CD14-positive monocyte (primary cell): ENCODE measurements at regions not wholly inside any gene's neighbourhood (a gene's known extent, or its start where the extent isn't known, plus 50 kb on each side); places are given as distances from the start of the nearest gene placed in this dataset.

Source experiments
- DNase-seq, 3 donors: peaks; one replicate each; pipeline ENCODE4 v3.0.0-alpha.2; 2011 to 2022
- H2AFZ ChIP-seq: 2 replicates; pipeline ENCODE4 v1.6.0; 2012; ENCODE audit warnings: mild to moderate bottlenecking, low read depth, low read length, inconsistent platforms; ENCODE audit not compliant: insufficient read depth, poor library complexity, severe bottlenecking
- H3K27ac ChIP-seq, 2 donors: 1 replicate in 1 of 2; 2 replicates in 1 of 2; pipeline ENCODE4 v1.5.1; 2012 to 2013; ENCODE audit warnings: low read length in 2 of 2, control low read depth in 1 of 2, inconsistent platforms in 1 of 2, low read depth in 1 of 2, mild to moderate bottlenecking in 1 of 2
- H3K27me3 ChIP-seq, 2 donors: one replicate each; pipeline versions ENCODE4 v1.6.0 to v1.6.1; 2011 to 2013; ENCODE audit warnings: low read length in 2 of 2; ENCODE audit not compliant: control insufficient read depth in 2 of 2, insufficient read depth in 2 of 2
- H3K36me3 ChIP-seq, 2 donors: replicated peaks in 1 of 2; 1 replicate in 1 of 2; 2 replicates in 1 of 2; pipeline versions ENCODE4 v1.5.1 to v1.6.1; 2012 to 2013; ENCODE audit warnings: low read length in 2 of 2, control low read depth in 1 of 2, inconsistent platforms in 1 of 2, mild to moderate bottlenecking in 1 of 2; ENCODE audit not compliant: insufficient read depth in 2 of 2, control insufficient read depth in 1 of 2
- H3K4me1 ChIP-seq, 2 donors: 1 replicate in 1 of 2; 2 replicates in 1 of 2; pipeline versions ENCODE4 v1.5.1 to v1.6.1; 2012 to 2013; ENCODE audit warnings: low read length in 2 of 2, control low read depth in 1 of 2, inconsistent platforms in 1 of 2, mild to moderate bottlenecking in 1 of 2, moderate library complexity in 1 of 2; ENCODE audit not compliant: insufficient read depth in 2 of 2, control insufficient read depth in 1 of 2
- H3K4me2 ChIP-seq: replicated peaks from 2 replicates; pipeline ENCODE3; 2012; ENCODE audit warnings: low read length, moderate library complexity, mild to moderate bottlenecking; ENCODE audit not compliant: poor library complexity, severe bottlenecking; ENCODE audit errors: extremely low read depth
- H3K4me3 ChIP-seq, 3 experiments: fragments of 200-600 bp in 1 of 3; sonication (generic) in 1 of 3; replicated peaks in 1 of 3; 1 replicate in 2 of 3; 2 replicates in 1 of 3; pipeline ENCODE4 v1.5.1; 2011 to 2013; ENCODE audit warnings: low read length in 3 of 3, mild to moderate bottlenecking in 3 of 3, control low read depth in 2 of 3, low read depth in 2 of 3, inconsistent platforms in 1 of 3, moderate library complexity in 1 of 3
- H3K79me2 ChIP-seq: 2 replicates; pipeline ENCODE4 v1.6.0; 2012; ENCODE audit warnings: mild to moderate bottlenecking, control low read depth, inconsistent platforms, low read length, moderate library complexity; ENCODE audit not compliant: insufficient read depth
- H3K9ac ChIP-seq: 2 replicates; pipeline ENCODE4 v1.6.0; 2017; ENCODE audit warnings: low read length, mild to moderate bottlenecking; ENCODE audit not compliant: insufficient read depth, poor library complexity, severe bottlenecking
- H3K9me3 ChIP-seq, 2 donors: replicated peaks in 1 of 2; 1 replicate in 1 of 2; 2 replicates in 1 of 2; pipeline versions ENCODE4 v1.5.1 to v1.6.1; 2012 to 2013; ENCODE audit warnings: low read length in 2 of 2, control low read depth in 1 of 2; ENCODE audit not compliant: control insufficient read depth in 1 of 2, insufficient read depth in 1 of 2
- H4K20me1 ChIP-seq: 2 replicates; pipeline ENCODE4 v1.6.0; 2012; ENCODE audit warnings: mild to moderate bottlenecking, low read length, control low read depth, moderate library complexity; ENCODE audit not compliant: insufficient read depth
- H3K27ac Mint-ChIP-seq, 7 donors: one replicate each; pipeline ENCODE4 v1.8.0; 2020; ENCODE audit warnings: mild to moderate bottlenecking in 7 of 7, mixed read lengths in 7 of 7, moderate library complexity in 6 of 7, inconsistent platforms in 2 of 7
- H3K27me3 Mint-ChIP-seq, 3 donors: one replicate each; pipeline ENCODE4 v1.8.0; 2021 to 2022; ENCODE audit warnings: low read depth in 3 of 3, mild to moderate bottlenecking in 3 of 3, mixed read lengths in 3 of 3, moderate library complexity in 3 of 3, inconsistent platforms in 1 of 3
- H3K36me3 Mint-ChIP-seq, 2 donors: one replicate each; pipeline ENCODE4 v1.8.0; 2020; ENCODE audit warnings: mixed read lengths in 2 of 2, inconsistent platforms in 1 of 2, mild to moderate bottlenecking in 1 of 2
- H3K4me1 Mint-ChIP-seq: one replicate; pipeline ENCODE4 v1.8.0; 2020; ENCODE audit warnings: mild to moderate bottlenecking, mixed read lengths
- H3K4me3 Mint-ChIP-seq, 2 donors: one replicate each; pipeline ENCODE4 v1.8.0; 2020; ENCODE audit warnings: mild to moderate bottlenecking in 2 of 2, mixed read lengths in 2 of 2, moderate library complexity in 1 of 2
- H3K9me3 Mint-ChIP-seq, 7 donors: one replicate each; pipeline ENCODE4 v1.8.0; 2020 to 2022; ENCODE audit warnings: mixed read lengths in 7 of 7, mild to moderate bottlenecking in 6 of 7, moderate library complexity in 6 of 7, inconsistent platforms in 2 of 7
- WGBS: methylation state at CpG from one replicate; pipeline ENCODE4 v1.1.5; 2013; ENCODE audit warnings: missing lambda C conversion rate; ENCODE audit not compliant: insufficient coverage; 5-methylcytosine and 5-hydroxymethylcytosine counted together
- intact Hi-C, 2 donors: fragments of 100-400 bp; cut with micrococcal nuclease; formaldehyde crosslinking; loops; one replicate each; pipeline versions ENCODE4 v1.15.0 to v1.15.1; 2023
- TF ChIP-seq, protein P1 (sequence below): fragments of 200-600 bp; IDR thresholded peaks from one replicate; pipeline ENCODE4 v1.8.0; 2022; ENCODE audit warnings: antibody characterized with exemption, mild to moderate bottlenecking

DNA sequence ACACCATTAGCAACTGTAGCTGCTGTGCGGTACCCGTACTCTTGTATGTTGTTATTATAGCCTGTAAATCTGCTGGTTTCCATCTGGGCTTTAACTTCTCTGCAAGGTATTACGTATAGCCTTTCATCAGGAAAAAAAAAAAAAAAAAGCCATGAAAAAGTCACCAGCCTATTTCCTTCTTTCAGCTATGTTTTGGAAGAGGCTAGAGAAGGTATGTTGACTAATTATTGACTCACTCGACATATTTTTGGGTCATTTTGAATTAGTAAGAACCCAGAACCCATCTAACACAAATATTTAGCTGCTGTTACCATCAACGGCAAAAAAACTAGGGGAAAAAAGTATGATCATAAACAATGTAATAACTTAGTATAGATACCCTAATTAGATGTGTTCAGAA lies 1395.6 kb downstream of the SUCLG1 start:
- no peak for DNase-seq
- no CpG with 5 or more reads among the region's 5 CpGs for WGBS
- Mint-ChIP-seq H3K9me3 (peaks cover 0 to 7% (median 6%) of the 10 kb centered on the region in 7 donors), H3K4me1 (no peaks in the 10 kb centered on the region), H3K27me3 (peaks cover 0 to 2% (median 0%) of the 10 kb centered on the region in 3 donors), H3K27ac (no peak overlapping the region), H3K4me3 (no peak overlapping the region), H3K36me3 (no peaks in the 10 kb centered on the region)
- no peak overlapping the region for H3K9ac ChIP-seq
- no peak overlapping the region for H2AFZ ChIP-seq
- H3K9me3 ChIP-seq, result peaks cover 0 to 14% of the 10 kb centered on the region in 2 donors
- H3K27me3 ChIP-seq, result no peaks in the 10 kb centered on the region
- H4K20me1 ChIP-seq, result no peaks in the 10 kb centered on the region
- H3K79me2 ChIP-seq, result no peaks in the 10 kb centered on the region
- no peak overlapping the region for H3K4me2 ChIP-seq
- H3K4me1 ChIP-seq, result no peaks in the 10 kb centered on the region
- TF ChIP-seq, protein P1, sequence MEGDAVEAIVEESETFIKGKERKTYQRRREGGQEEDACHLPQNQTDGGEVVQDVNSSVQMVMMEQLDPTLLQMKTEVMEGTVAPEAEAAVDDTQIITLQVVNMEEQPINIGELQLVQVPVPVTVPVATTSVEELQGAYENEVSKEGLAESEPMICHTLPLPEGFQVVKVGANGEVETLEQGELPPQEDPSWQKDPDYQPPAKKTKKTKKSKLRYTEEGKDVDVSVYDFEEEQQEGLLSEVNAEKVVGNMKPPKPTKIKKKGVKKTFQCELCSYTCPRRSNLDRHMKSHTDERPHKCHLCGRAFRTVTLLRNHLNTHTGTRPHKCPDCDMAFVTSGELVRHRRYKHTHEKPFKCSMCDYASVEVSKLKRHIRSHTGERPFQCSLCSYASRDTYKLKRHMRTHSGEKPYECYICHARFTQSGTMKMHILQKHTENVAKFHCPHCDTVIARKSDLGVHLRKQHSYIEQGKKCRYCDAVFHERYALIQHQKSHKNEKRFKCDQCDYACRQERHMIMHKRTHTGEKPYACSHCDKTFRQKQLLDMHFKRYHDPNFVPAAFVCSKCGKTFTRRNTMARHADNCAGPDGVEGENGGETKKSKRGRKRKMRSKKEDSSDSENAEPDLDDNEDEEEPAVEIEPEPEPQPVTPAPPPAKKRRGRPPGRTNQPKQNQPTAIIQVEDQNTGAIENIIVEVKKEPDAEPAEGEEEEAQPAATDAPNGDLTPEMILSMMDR, result no peak
- no peak overlapping the region for H3K4me3 ChIP-seq
- H3K27ac ChIP-seq, result no peak overlapping the region
- no peaks in the 10 kb centered on the region for H3K36me3 ChIP-seq
- intact Hi-C loops, result no loop called here

DNA sequence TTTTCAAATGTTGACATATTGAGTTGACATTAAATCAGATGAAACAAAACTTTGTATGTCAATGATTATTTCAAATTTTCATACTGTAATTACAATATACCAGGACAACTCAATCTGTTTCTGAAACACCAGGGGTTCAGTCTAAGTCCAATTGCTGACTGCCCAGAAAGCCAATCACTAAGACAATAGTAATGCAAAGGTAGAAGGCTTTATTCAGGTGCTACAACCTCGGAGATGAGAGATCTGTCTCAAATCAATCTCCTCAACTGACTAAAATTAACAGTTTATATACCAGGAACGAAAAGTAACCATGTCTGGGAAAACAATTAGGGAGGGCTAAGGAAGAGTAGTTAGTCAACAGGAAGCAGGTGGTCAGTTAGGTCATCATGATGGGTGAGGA lies 1400.4 kb downstream of the SUCLG1 start:
- WGBS, result no CpG with 5 or more reads among the region's 2 CpGs

More for the DNA sequence above, 1400.4 kb downstream of the SUCLG1 start:
- DNase-seq, result no peak
- Histone ChIP-seq H3K27me3 (no peaks in the 10 kb centered on the region), H3K4me1 (no peaks in the 10 kb centered on the region), H3K9me3 (peaks cover 5 to 21% of the 10 kb centered on the region in 2 donors), H3K4me2 (no peak overlapping the region), H3K9ac (no peak overlapping the region), H4K20me1 (no peaks in the 10 kb centered on the region), H3K27ac (no peak overlapping the region), H3K79me2 (no peaks in the 10 kb centered on the region), H2AFZ (no peak overlapping the region), H3K36me3 (no peaks in the 10 kb centered on the region), H3K4me3 (no peak overlapping the region)
- no peak overlapping the region for H3K27ac Mint-ChIP-seq
- peaks cover 0 to 13% (median 8%) of the 10 kb centered on the region in 7 donors for H3K9me3 Mint-ChIP-seq
- TF ChIP-seq, protein P1, result no peak
- H3K4me3 Mint-ChIP-seq, result no peak overlapping the region
- no peaks in the 10 kb centered on the region for H3K4me1 Mint-ChIP-seq
- H3K27me3 Mint-ChIP-seq, result no peaks in the 10 kb centered on the region
- no peaks in the 10 kb centered on the region for H3K36me3 Mint-ChIP-seq
- intact Hi-C loops, result no loop called here
